ENCODE measurements at regions not wholly inside any gene's neighbourhood (a gene's known extent, or its start where the extent isn't known, plus 50 kb on each side); places are given as distances from the start of the nearest gene placed in this dataset.

GRCh38 chr2:204049635-204050034 lies 113.1 kb downstream of the ICOS start:
- no peak for DNase-seq

GRCh38 chr2:204050681-204051080 lies 114.1 kb downstream of the ICOS start:
- no peak for DNase-seq

GRCh38 chr2:204051476-204051875 lies 114.9 kb downstream of the ICOS start:
- DNase-seq, result no peak

GRCh38 chr2:204051984-204052556 lies 115.5 kb downstream of the ICOS start:
- no peak for DNase-seq

- DNase-seq, result no peak
These were observed 122.5 kb downstream of the ICOS start for GRCh38 chr2:204059016-204059415.

GRCh38 chr2:204060841-204061240 lies 124.3 kb downstream of the ICOS start:
- no peak for DNase-seq

- DNase-seq, result no peak
These were observed 124.7 kb downstream of the ICOS start for GRCh38 chr2:204061241-204061640.

GRCh38 chr2:204064119-204064518 lies 127.6 kb downstream of the ICOS start:
- DNase-seq, result no peak

- no peak for DNase-seq
These were observed 129.0 kb downstream of the ICOS start for GRCh38 chr2:204065566-204065965.

- no peak for DNase-seq
These were observed 129.5 kb downstream of the ICOS start for GRCh38 chr2:204066051-204066450.

- DNase-seq, result no peak
These were observed 133.2 kb downstream of the ICOS start for GRCh38 chr2:204069804-204070203.

GRCh38 chr2:204072443-204073324 lies 136.1 kb downstream of the ICOS start:
- DNase-seq, result peak; percentile 9

- no peak for DNase-seq
These were observed 137.9 kb downstream of the ICOS start for GRCh38 chr2:204074456-204074855.

- no peak for DNase-seq
These were observed 141.6 kb downstream of the ICOS start for GRCh38 chr2:204078003-204078698.

- DNase-seq, result no peak
These were observed 145.2 kb downstream of the ICOS start for GRCh38 chr2:204081487-204082425.

- DNase-seq, result no peak
These were observed 149.6 kb downstream of the ICOS start for GRCh38 chr2:204086167-204086566.

- no peak for DNase-seq
These were observed 152.5 kb downstream of the ICOS start for GRCh38 chr2:204089105-204089504.

GRCh38 chr2:204089574-204089973 lies 153.0 kb downstream of the ICOS start:
- DNase-seq, result no peak

- no peak for DNase-seq
These were observed 153.5 kb downstream of the ICOS start for GRCh38 chr2:204090021-204090420.

- DNase-seq, result no peak
These were observed 168.2 kb downstream of the ICOS start for GRCh38 chr2:204104811-204105210.

- no peak for DNase-seq
These were observed 171.8 kb downstream of the ICOS start for GRCh38 chr2:204108330-204108751.

- DNase-seq, result no peak
These were observed 172.3 kb downstream of the ICOS start for GRCh38 chr2:204108781-204109295.
